Left kidney (tissue), 1 donor: ENCODE measurements at regions not wholly inside any gene's neighbourhood (a gene's known extent, or its start where the extent isn't known, plus 50 kb on each side); places are given as distances from the start of the nearest gene placed in this dataset.
"Not testable (repeated sequence)": the region's sequence is repeated elsewhere in the genome, so short reads cannot be mapped to it uniquely, and the experiment has no call there.

Experiments used
- DNase-seq: peaks from one replicate; pipeline ENCODE4 v3.0.0-alpha.2; 2013

- DNase-seq = no peak
These were observed 376.4 kb downstream of the TCERG1L start for GRCh38 chr10:130935128-130935439.

DNA sequence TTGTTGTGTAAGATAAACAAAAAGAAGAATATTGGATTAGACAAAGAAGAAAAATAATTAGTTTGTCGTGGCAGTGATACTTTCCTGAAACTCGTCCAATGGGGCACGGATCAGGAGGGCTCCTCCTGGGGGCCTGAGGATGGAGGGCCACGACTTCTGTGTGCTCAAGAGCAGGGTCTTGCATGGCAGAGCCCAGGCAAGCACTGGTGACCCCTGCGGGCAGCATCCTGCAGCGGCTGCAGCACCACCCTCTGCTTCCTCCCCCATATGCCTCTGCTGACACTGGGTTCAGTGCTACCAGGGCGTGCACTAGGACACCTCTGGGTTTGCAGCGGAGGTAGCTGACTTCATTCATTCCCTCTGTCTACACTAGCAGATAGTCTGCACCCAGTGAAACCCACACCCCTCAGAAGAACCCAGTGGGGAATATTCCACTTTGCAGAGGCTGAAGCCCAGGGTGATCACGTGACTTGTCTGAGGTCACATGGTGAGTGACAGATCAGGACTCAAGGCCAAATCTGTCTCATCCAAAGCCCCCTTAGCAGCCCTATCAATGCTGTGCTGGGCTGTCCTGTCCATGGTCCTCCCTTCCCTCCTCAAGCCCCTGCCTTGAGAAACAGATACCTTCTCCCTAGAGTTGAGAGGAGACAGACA is 375.5 kb downstream of the TCERG1L start:
- DNase-seq = no peak

GRCh38 chr10:130936851-130937250 is 374.7 kb downstream of the TCERG1L start:
- DNase-seq = no peak

DNA sequence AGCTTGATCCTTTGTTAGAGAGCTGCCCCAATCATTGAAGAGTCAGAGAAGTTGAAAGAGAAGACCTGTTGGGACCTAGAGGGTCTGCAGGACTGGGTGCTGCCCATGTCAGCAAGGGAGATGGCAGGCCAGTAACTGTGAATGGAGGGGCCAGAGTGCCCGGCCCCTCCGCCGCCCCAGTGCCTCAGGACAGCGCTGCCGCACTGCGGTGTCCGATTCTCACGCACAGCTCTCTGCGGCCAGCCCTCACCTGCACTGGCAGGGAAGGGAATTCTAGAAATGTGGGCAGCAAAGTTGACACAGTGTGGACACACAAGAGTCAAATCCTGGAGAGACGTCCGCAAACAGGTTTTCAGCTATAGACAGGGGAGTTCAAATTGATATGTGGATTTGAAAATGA is 373.5 kb downstream of the TCERG1L start:
- no peak for DNase-seq

- not testable (repeated sequence) for DNase-seq
These were observed 372.6 kb downstream of the TCERG1L start for GRCh38 chr10:130938891-130939290.

DNA sequence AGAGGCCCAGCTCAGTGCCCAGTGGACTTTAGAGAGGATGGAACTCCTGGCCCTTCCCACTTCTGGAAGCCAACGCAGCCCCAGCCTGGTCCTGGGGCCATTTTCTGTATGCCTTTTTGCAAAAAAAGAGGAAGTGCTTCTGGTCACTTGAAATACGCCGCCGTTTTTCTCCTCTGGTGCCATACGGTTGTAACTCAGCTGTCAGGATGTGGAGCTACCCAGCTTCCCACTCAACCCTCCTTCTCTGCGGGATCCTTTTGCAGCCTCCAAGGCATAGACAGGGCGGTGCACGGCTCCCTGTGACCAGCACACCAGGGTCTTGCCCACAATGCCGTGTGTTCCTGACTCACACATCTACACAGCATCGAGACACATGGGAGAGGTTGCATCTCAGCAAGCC is 369.6 kb downstream of the TCERG1L start:
- no peak for DNase-seq

- DNase-seq = no peak
These were observed 359.4 kb downstream of the TCERG1L start for GRCh38 chr10:130952086-130952485.

GRCh38 chr10:130954326-130954905 is 357.1 kb downstream of the TCERG1L start:
- DNase-seq = no peak

DNA sequence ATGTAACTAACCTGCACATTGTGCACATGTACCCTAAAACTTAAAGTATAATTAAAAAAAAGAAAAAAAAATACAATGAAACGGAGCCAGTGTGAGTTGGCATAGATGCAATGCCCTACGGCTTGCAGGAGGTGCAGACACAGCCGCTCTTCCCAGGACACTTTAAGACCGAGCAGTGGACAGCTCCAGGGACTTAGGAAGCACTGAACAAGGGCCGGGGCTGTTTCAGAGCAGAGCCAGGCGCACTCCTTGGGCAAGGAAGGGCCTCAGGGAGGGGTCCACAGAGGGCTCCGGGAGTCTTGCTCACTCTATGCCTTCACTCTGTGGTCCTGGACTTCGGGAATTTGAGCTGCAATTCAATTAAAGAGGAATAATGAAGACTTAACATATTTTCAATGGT is 355.3 kb downstream of the TCERG1L start:
- no peak for DNase-seq

DNA sequence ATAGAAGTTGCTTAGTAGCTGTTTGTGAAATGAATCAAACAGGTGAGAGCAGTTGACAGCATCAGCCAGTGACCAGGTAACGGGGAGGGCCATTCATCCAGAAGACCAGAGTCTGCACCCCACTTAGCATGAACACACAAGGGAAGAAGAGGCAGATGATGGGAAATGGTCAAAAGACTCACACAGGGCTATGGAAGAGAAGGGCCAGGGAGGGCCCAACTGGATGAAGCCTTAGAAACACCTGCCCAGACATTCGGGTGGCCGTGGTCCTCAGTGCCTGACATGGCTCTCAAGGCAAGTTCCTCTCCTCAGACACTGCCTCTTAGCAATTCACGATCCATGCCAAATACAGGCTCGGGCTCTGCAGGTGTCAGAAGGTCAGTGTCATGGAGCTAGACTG is 354.1 kb downstream of the TCERG1L start:
- DNase-seq = no peak

DNA sequence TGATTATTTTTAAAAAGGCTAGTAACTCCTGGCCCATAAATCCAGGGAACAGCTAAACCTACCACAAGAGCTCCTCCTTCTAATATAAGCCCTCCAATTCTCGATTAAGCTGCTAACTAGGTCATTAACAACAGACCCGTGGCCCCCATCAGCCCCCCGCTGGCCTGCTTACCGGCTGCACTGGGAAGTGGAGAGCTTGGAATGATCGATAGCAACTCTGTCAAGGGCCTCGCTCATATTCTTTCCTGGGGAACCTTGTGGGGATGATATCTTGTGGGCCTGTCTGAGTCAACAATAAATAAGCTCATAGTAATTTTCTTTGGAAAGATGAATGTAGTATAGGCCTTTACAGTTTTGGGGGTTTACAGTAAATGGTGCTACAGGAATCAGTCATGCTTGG is 353.5 kb downstream of the TCERG1L start:
- no peak for DNase-seq

- no peak for DNase-seq
These were observed 352.4 kb downstream of the TCERG1L start for GRCh38 chr10:130958981-130959751.

- DNase-seq = no peak
These were observed 351.7 kb downstream of the TCERG1L start for GRCh38 chr10:130959752-130960195.

DNA sequence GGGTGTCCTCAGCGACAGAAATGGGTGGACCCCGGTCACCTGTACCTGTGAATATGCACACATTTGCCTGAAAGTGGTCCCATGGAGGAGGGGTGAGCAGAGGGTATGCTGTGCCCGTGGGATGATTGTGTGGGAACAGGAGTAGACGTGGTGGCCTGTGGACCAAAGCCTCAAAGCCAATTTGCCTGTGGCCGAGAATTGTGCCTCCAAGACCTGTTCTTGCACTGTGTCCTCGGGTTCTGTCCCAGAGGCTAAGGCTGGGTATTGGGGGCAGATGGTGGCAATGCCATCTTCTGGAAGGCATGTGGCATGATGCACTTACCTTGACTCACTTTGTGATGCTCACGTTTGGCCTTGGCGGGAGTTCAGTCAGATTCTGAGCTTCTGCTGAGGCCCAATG is 351.0 kb downstream of the TCERG1L start:
- no peak for DNase-seq

- DNase-seq = no peak
These were observed 349.8 kb downstream of the TCERG1L start for GRCh38 chr10:130961506-130962239.

DNA sequence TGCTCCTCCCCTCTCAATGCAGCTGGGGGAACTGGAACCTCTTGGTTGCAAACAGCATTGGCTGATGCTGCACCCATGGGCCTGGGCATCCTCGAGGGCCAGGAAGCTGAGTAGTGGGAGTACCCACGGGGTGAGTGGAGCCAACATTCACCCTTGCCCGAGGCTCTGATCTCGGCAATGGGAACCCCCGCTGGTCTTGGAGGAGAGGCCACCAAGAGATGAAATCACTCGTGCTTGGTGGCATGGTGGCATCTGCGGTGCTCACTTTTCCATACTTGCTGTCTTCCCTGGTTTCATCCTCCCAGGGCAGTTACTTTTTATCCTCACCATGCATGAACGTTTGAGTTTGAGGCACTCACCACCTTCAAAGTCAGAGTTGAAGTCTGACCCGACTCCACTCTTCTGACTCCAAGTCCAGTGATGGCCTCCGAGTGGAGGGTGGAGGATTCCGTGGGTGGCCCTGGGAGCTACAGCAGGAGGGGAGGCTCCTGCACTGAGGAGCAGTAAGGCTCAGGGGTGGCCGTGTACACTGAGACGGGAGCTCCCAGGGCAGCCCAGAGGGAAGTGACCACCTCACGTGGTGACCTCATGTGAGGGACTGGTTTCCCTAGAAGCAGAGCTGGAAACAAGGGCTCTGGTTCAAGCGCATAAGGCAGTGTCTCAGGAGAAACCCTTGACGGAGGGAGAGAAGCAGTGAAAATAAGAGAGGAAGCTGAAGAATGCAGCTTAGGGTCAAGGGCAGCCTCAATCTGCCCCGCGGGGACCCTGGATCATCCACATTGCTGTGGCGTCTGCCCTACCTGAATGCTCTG is 349.1 kb downstream of the TCERG1L start:
- no peak for DNase-seq

GRCh38 chr10:130963052-130963393 is 348.5 kb downstream of the TCERG1L start:
- no peak for DNase-seq

GRCh38 chr10:130963786-130964522 is 347.6 kb downstream of the TCERG1L start:
- DNase-seq = no peak

DNA sequence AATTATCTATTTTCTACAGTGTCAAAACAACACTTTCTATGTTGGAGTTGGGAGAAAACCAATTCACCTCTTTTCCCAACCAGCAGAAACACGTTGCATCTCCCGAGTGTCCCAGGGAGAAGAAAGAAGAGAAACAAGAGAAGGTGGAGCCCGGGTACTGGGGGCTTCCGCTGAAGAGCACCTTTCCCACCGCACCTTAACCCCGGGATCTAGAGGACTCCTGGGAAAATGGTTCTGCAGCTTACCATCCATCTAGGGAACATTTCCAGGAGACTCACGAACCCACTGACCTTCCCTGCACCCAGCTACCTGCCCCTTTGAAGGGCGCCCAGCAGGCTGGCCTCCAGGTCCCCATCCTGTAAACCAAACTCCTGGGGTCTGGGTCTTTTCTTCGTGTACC is 346.8 kb downstream of the TCERG1L start:
- DNase-seq = no peak

GRCh38 chr10:130967161-130967560 is 344.4 kb downstream of the TCERG1L start:
- no peak for DNase-seq

- DNase-seq = peak; percentile 10
These were observed 343.7 kb downstream of the TCERG1L start for GRCh38 chr10:130967784-130968183.
